H9 (cell line): ENCODE measurements at regions not wholly inside any gene's neighbourhood (a gene's known extent, or its start where the extent isn't known, plus 50 kb on each side); places are given as distances from the start of the nearest gene placed in this dataset.

Source experiments
- DNase-seq: peaks from one replicate; pipeline ENCODE4 v3.0.0-alpha.2; 2017
- H2AFZ ChIP-seq: one replicate; pipeline ENCODE4 v1.6.1; 2013; ENCODE audit warnings: mild to moderate bottlenecking, low read length, control low read depth, moderate library complexity
- H2AK5ac ChIP-seq: 2 replicates; pipeline ENCODE4 v1.6.1; 2013; ENCODE audit warnings: low read length, control low read depth, mixed read lengths; ENCODE audit not compliant: insufficient read length
- H2BK120ac ChIP-seq: one replicate; pipeline ENCODE4 v1.6.1; 2013; ENCODE audit warnings: low read depth, mild to moderate bottlenecking, low read length, control low read depth, inconsistent platforms; ENCODE audit not compliant: poor library complexity, severe bottlenecking
- H2BK12ac ChIP-seq: 2 replicates; pipeline ENCODE4 v1.6.1; 2013; ENCODE audit warnings: low read length, control low read depth, mixed read lengths, low read depth; ENCODE audit not compliant: insufficient read length
- H2BK15ac ChIP-seq: 2 replicates; pipeline ENCODE4 v1.6.1; 2013; ENCODE audit warnings: low read depth, low read length, control low read depth
- H2BK20ac ChIP-seq: one replicate; pipeline ENCODE4 v1.6.1; 2013; ENCODE audit warnings: low read depth, mild to moderate bottlenecking, low read length, control low read depth, inconsistent platforms; ENCODE audit not compliant: poor library complexity, severe bottlenecking
- H2BK5ac ChIP-seq: 2 replicates; pipeline ENCODE4 v1.6.1; 2013; ENCODE audit warnings: low read length, control low read depth, mixed read lengths; ENCODE audit not compliant: insufficient read length
- H3K14ac ChIP-seq: 2 replicates; pipeline ENCODE4 v1.6.1; 2013; ENCODE audit warnings: low read length, control low read depth; ENCODE audit not compliant: insufficient read depth
- H3K18ac ChIP-seq: 2 replicates; pipeline ENCODE4 v1.6.1; 2013; ENCODE audit warnings: low read depth, mild to moderate bottlenecking, mixed read lengths, low read length, control low read depth; ENCODE audit not compliant: insufficient read length
- H3K23ac ChIP-seq: 2 replicates; pipeline ENCODE4 v1.6.1; 2013; ENCODE audit warnings: low read length, control low read depth, mixed read lengths, low read depth; ENCODE audit not compliant: insufficient read length
- H3K23me2 ChIP-seq: 2 replicates; pipeline ENCODE4 v1.6.1; 2013; ENCODE audit warnings: low read depth, mild to moderate bottlenecking, mixed read lengths, low read length, control low read depth; ENCODE audit not compliant: insufficient read length, poor library complexity, severe bottlenecking
- H3K27ac ChIP-seq: 2 replicates; pipeline ENCODE4 v1.5.1; 2013; ENCODE audit warnings: low read length, control low read depth, mixed read lengths, low read depth; ENCODE audit not compliant: insufficient read length
- H3K27me3 ChIP-seq: 2 replicates; pipeline ENCODE4 v1.6.1; 2013; ENCODE audit warnings: low read length, control low read depth, inconsistent platforms; ENCODE audit not compliant: insufficient read depth
- H3K4ac ChIP-seq: 2 replicates; pipeline ENCODE4 v1.6.1; 2013; ENCODE audit warnings: low read depth, mild to moderate bottlenecking, control low read depth, inconsistent platforms, low read length, moderate library complexity
- H3K4me1 ChIP-seq: 2 replicates; pipeline ENCODE4 v1.6.1; 2013; ENCODE audit warnings: low read length, control low read depth, inconsistent platforms; ENCODE audit not compliant: insufficient read depth
- H3K4me2 ChIP-seq: 2 replicates; pipeline ENCODE4 v1.6.1; 2013; ENCODE audit warnings: low read length, control low read depth, mixed read lengths; ENCODE audit not compliant: insufficient read length, insufficient read depth
- H3K56ac ChIP-seq: 2 replicates; pipeline ENCODE4 v1.6.1; 2013; ENCODE audit warnings: low read depth, mild to moderate bottlenecking, mixed read lengths, low read length, control low read depth; ENCODE audit not compliant: insufficient read length
- H3K79me1 ChIP-seq: 2 replicates; pipeline ENCODE4 v1.6.1; 2013; ENCODE audit warnings: low read depth, mild to moderate bottlenecking, moderate library complexity, low read length, control low read depth, inconsistent platforms; ENCODE audit not compliant: insufficient read depth, poor library complexity, severe bottlenecking
- H3K79me2 ChIP-seq: 2 replicates; pipeline ENCODE4 v1.6.1; 2013; ENCODE audit warnings: low read length, control low read depth, inconsistent platforms; ENCODE audit not compliant: insufficient read depth
- H3K9ac ChIP-seq: 2 replicates; pipeline ENCODE4 v1.6.1; 2013; ENCODE audit warnings: low read length, control low read depth, mixed read lengths; ENCODE audit not compliant: insufficient read length; ENCODE audit errors: extremely low read depth
- H3K9me3 ChIP-seq: one replicate; pipeline ENCODE4 v1.6.1; 2013; ENCODE audit warnings: low read depth, low read length, inconsistent platforms; ENCODE audit not compliant: control insufficient read depth
- H3T11ph ChIP-seq: one replicate; pipeline ENCODE4 v1.6.1; 2013; ENCODE audit warnings: mild to moderate bottlenecking, low read length, control low read depth, inconsistent platforms
- H4K20me1 ChIP-seq: one replicate; pipeline ENCODE4 v1.6.1; 2013; ENCODE audit not compliant: control insufficient read depth, insufficient read length, insufficient read depth
- H4K5ac ChIP-seq: 2 replicates; pipeline ENCODE4 v1.6.1; 2013; ENCODE audit warnings: low read depth, mild to moderate bottlenecking, mixed read lengths, low read length, control low read depth; ENCODE audit not compliant: insufficient read length
- H4K8ac ChIP-seq: replicated peaks from 2 replicates; pipeline ENCODE4 v1.6.1; 2013; ENCODE audit warnings: low read length, control low read depth, mixed read lengths, low read depth; ENCODE audit not compliant: insufficient read length
- H4K91ac ChIP-seq: 2 replicates; pipeline ENCODE4 v1.6.1; 2013; ENCODE audit warnings: low read depth, mild to moderate bottlenecking, moderate library complexity, mixed read lengths, low read length, control low read depth; ENCODE audit not compliant: insufficient read length
- H3K27ac Mint-ChIP-seq, 3 experiments: 2 replicates in 2 of 3; 3 replicates in 1 of 3; pipeline ENCODE4 v1.8.0; 2020 to 2021; ENCODE audit warnings: mixed read lengths in 3 of 3, mild to moderate bottlenecking in 1 of 3, moderate library complexity in 1 of 3
- H3K27me3 Mint-ChIP-seq: 2 replicates; pipeline ENCODE4 v1.8.0; 2021; ENCODE audit warnings: low read depth, mild to moderate bottlenecking, moderate library complexity, mixed read lengths
- H3K36me3 Mint-ChIP-seq, 3 experiments: 2 replicates in 2 of 3; 3 replicates in 1 of 3; pipeline ENCODE4 v1.8.0; 2020 to 2021; ENCODE audit warnings: low read depth in 3 of 3, mixed read lengths in 3 of 3; ENCODE audit not compliant: insufficient read depth in 1 of 3
- H3K4me1 Mint-ChIP-seq, 2 experiments: 2 replicates each; pipeline ENCODE4 v1.8.0; 2020; ENCODE audit warnings: mixed read lengths in 2 of 2
- H3K4me3 Mint-ChIP-seq, 2 experiments: 2 replicates in 1 of 2; 3 replicates in 1 of 2; pipeline ENCODE4 v1.8.0; 2020 to 2021; ENCODE audit warnings: mild to moderate bottlenecking in 2 of 2, mixed read lengths in 2 of 2, moderate library complexity in 1 of 2
- H3K9me3 Mint-ChIP-seq, 2 experiments: 2 replicates in 1 of 2; 3 replicates in 1 of 2; pipeline ENCODE4 v1.8.0; 2020; ENCODE audit warnings: mild to moderate bottlenecking in 2 of 2, mixed read lengths in 2 of 2, moderate library complexity in 1 of 2
- WGBS: extraction: QIAGEN DNeasy Blood & Tissue Kit; methylation state at CpG from one replicate; pipeline ENCODE4 v1.1.7; 2013; ENCODE audit warnings: missing lambda C conversion rate, low lambda C conversion rate, mixed read lengths; ENCODE audit not compliant: insufficient read length; ENCODE audit errors: extremely low coverage; 5-methylcytosine and 5-hydroxymethylcytosine counted together
- TF ChIP-seq, protein P1 (sequence below): fragments of 200-600 bp; sonication (generic); conservative IDR thresholded peaks from 3 replicates; pipeline ENCODE4 v1.8.0; 2021; ENCODE audit warnings: antibody characterized with exemption, mild to moderate bottlenecking

DNA sequence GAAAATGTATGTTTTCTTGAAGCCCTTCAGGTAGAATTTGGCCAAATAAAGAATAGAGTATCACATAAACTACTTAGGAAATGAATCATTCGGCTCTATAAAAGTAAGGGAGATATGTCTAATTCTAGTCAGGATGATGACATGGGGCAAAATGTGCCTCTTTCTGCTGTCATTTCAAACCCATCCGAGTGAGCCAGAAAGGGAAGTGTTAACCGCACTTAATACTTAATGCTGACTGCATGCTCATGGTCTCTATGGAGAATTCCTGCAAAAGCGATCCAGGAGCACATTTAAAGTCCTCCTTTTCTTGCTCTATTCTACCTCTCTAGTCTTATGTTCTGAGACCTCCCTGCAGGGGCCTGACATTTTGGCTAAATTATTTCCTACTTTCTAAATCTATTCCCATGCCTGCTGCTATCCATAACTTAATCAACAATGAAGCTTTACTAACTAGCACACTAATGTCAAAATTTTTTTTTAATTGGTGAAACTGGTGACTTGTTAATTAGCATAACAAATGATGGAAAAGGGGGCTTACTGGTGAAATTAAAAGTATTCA, 127.4 kb downstream of the CDC42EP3 start:
- H3K4ac ChIP-seq = no peak overlapping the region
- no peak overlapping the region for H3K4me2 ChIP-seq
- H3K27ac ChIP-seq = no peak overlapping the region
- H3K14ac ChIP-seq = no peak overlapping the region
- Mint-ChIP-seq H3K4me1 (peaks cover 3 to 11% of the 10 kb centered on the region in 2 experiments; a peak in 2 of 4 replicates), H3K36me3 (peaks cover 0 to 9% (median 8%) of the 10 kb centered on the region in 3 experiments; a peak in 3 of 7 replicates), H3K4me3 (no peak overlapping the region), H3K9me3 (peaks cover 5 to 6% of the 10 kb centered on the region in 2 experiments; a peak in 2 of 5 replicates), H3K27ac (no peak overlapping the region), H3K27me3 (peaks cover 3% of the 10 kb centered on the region)
- H2AK5ac ChIP-seq = no peak overlapping the region
- no peak overlapping the region for H2BK15ac ChIP-seq
- no peak overlapping the region for H2BK20ac ChIP-seq
- no peaks in the 10 kb centered on the region for H4K20me1 ChIP-seq
- no peak overlapping the region for H3K9ac ChIP-seq
- no peak overlapping the region for H3K18ac ChIP-seq
- no peak overlapping the region for H2AFZ ChIP-seq
- no peak overlapping the region for H3K23ac ChIP-seq
- H3K27me3 ChIP-seq = no peaks in the 10 kb centered on the region
- no peak overlapping the region for H4K91ac ChIP-seq
- no peak overlapping the region for H3T11ph ChIP-seq
- H4K5ac ChIP-seq = no peak overlapping the region
- H4K8ac ChIP-seq = no peak overlapping the region
- H3K4me1 ChIP-seq = no peaks in the 10 kb centered on the region
- TF ChIP-seq, protein P1, sequence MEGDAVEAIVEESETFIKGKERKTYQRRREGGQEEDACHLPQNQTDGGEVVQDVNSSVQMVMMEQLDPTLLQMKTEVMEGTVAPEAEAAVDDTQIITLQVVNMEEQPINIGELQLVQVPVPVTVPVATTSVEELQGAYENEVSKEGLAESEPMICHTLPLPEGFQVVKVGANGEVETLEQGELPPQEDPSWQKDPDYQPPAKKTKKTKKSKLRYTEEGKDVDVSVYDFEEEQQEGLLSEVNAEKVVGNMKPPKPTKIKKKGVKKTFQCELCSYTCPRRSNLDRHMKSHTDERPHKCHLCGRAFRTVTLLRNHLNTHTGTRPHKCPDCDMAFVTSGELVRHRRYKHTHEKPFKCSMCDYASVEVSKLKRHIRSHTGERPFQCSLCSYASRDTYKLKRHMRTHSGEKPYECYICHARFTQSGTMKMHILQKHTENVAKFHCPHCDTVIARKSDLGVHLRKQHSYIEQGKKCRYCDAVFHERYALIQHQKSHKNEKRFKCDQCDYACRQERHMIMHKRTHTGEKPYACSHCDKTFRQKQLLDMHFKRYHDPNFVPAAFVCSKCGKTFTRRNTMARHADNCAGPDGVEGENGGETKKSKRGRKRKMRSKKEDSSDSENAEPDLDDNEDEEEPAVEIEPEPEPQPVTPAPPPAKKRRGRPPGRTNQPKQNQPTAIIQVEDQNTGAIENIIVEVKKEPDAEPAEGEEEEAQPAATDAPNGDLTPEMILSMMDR = no peak
- no peak overlapping the region for H2BK12ac ChIP-seq
- no peak overlapping the region for H3K56ac ChIP-seq
- no CpG with 5 or more reads among the region's 4 CpGs for WGBS
- no peaks in the 10 kb centered on the region for H3K9me3 ChIP-seq
- DNase-seq = no peak
- H3K79me2 ChIP-seq = no peaks in the 10 kb centered on the region
- H2BK120ac ChIP-seq = no peak overlapping the region
- no peaks in the 10 kb centered on the region for H3K79me1 ChIP-seq
- no peak overlapping the region for H2BK5ac ChIP-seq
- no peaks in the 10 kb centered on the region for H3K23me2 ChIP-seq
